A549 (cell line): ENCODE measurements at regions not wholly inside any gene's neighbourhood (a gene's known extent, or its start where the extent isn't known, plus 50 kb on each side); places are given as distances from the start of the nearest gene placed in this dataset.

Experiments used
- HOXB13 ChIP-seq: fragments of 250-450 bp; sonication (Bioruptor Pico); IDR thresholded peaks from 2 replicates; pipeline ENCODE4 v1.5.0; 2020; ENCODE audit warnings: low read depth, mild to moderate bottlenecking, moderate library complexity
- KDM1A ChIP-seq: fragments of 200-600 bp; sonication (generic); IDR thresholded peaks from 2 replicates; pipeline ENCODE4 v1.6.1; 2016; ENCODE audit warnings: low read depth, mild to moderate bottlenecking
- POLR2A ChIP-seq: IDR thresholded peaks from 2 replicates; pipeline ENCODE4 v1.6.1; 2012; ENCODE audit warnings: mild to moderate bottlenecking, low read length
- TP53 ChIP-seq: fragments of 250-450 bp; sonication (Bioruptor Pico); IDR thresholded peaks from 2 replicates; pipeline ENCODE4 v1.5.0; 2021; ENCODE audit warnings: mild to moderate bottlenecking, moderate library complexity
- TF ChIP-seq, protein P1 (sequence below): IDR thresholded peaks from 2 replicates; pipeline ENCODE4 v1.6.1; 2012; ENCODE audit warnings: low read depth, borderline replicate concordance
- TF ChIP-seq, protein P2 (sequence below): fragments of 200-600 bp; sonication (generic); IDR thresholded peaks from 2 replicates; pipeline ENCODE4 v1.6.1; 2016; ENCODE audit warnings: antibody characterized with exemption, mild to moderate bottlenecking, moderate library complexity
- TF ChIP-seq, protein P3 (sequence below): fragments of >200 bp; sonication (Bioruptor Twin); formaldehyde crosslinking; IDR thresholded peaks from 3 replicates; pipeline ENCODE4 v1.5.1; 2016
- TF ChIP-seq, protein P4 (sequence below): IDR thresholded peaks from 2 replicates; pipeline ENCODE4 v1.6.1; 2012

DNA sequence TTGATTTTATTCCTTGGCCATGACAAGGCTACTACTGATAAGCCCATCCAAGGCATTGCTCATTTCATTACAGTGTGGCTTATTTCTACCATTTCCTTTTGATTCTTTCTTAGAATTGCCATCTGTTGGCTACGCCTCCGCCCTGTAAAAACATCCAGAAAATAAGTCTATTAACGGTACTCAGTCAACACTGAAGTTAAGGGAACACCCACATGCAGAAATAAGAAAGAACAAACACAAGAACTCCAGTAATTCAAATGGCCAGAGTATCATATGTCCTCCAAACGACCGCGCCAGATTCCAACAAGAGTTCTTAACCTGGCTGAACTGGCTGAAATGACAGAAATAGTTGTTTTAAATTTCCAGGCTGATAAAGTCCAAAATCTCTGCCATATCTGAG, 90.3 kb downstream of the CXXC4 start:
- TF ChIP-seq, protein P1, sequence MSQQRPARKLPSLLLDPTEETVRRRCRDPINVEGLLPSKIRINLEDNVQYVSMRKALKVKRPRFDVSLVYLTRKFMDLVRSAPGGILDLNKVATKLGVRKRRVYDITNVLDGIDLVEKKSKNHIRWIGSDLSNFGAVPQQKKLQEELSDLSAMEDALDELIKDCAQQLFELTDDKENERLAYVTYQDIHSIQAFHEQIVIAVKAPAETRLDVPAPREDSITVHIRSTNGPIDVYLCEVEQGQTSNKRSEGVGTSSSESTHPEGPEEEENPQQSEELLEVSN = no peak
- TF ChIP-seq, protein P2, sequence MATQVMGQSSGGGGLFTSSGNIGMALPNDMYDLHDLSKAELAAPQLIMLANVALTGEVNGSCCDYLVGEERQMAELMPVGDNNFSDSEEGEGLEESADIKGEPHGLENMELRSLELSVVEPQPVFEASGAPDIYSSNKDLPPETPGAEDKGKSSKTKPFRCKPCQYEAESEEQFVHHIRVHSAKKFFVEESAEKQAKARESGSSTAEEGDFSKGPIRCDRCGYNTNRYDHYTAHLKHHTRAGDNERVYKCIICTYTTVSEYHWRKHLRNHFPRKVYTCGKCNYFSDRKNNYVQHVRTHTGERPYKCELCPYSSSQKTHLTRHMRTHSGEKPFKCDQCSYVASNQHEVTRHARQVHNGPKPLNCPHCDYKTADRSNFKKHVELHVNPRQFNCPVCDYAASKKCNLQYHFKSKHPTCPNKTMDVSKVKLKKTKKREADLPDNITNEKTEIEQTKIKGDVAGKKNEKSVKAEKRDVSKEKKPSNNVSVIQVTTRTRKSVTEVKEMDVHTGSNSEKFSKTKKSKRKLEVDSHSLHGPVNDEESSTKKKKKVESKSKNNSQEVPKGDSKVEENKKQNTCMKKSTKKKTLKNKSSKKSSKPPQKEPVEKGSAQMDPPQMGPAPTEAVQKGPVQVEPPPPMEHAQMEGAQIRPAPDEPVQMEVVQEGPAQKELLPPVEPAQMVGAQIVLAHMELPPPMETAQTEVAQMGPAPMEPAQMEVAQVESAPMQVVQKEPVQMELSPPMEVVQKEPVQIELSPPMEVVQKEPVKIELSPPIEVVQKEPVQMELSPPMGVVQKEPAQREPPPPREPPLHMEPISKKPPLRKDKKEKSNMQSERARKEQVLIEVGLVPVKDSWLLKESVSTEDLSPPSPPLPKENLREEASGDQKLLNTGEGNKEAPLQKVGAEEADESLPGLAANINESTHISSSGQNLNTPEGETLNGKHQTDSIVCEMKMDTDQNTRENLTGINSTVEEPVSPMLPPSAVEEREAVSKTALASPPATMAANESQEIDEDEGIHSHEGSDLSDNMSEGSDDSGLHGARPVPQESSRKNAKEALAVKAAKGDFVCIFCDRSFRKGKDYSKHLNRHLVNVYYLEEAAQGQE = no peak
- TF ChIP-seq, protein P3, sequence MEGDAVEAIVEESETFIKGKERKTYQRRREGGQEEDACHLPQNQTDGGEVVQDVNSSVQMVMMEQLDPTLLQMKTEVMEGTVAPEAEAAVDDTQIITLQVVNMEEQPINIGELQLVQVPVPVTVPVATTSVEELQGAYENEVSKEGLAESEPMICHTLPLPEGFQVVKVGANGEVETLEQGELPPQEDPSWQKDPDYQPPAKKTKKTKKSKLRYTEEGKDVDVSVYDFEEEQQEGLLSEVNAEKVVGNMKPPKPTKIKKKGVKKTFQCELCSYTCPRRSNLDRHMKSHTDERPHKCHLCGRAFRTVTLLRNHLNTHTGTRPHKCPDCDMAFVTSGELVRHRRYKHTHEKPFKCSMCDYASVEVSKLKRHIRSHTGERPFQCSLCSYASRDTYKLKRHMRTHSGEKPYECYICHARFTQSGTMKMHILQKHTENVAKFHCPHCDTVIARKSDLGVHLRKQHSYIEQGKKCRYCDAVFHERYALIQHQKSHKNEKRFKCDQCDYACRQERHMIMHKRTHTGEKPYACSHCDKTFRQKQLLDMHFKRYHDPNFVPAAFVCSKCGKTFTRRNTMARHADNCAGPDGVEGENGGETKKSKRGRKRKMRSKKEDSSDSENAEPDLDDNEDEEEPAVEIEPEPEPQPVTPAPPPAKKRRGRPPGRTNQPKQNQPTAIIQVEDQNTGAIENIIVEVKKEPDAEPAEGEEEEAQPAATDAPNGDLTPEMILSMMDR = no peak
- TF ChIP-seq POLR2A (no peak), KDM1A (no peak), TP53 (no peak), HOXB13 (CRISPR knock-in tag) (no peak)
- TF ChIP-seq, protein P4, sequence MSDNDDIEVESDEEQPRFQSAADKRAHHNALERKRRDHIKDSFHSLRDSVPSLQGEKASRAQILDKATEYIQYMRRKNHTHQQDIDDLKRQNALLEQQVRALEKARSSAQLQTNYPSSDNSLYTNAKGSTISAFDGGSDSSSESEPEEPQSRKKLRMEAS = no peak
